ENCODE measurements at regions not wholly inside any gene's neighbourhood (a gene's known extent, or its start where the extent isn't known, plus 50 kb on each side); places are given as distances from the start of the nearest gene placed in this dataset.

GRCh38 chr6:6784514-6785162 lies 196.1 kb downstream of the LY86 start:
- DNase-seq = no peak

DNA sequence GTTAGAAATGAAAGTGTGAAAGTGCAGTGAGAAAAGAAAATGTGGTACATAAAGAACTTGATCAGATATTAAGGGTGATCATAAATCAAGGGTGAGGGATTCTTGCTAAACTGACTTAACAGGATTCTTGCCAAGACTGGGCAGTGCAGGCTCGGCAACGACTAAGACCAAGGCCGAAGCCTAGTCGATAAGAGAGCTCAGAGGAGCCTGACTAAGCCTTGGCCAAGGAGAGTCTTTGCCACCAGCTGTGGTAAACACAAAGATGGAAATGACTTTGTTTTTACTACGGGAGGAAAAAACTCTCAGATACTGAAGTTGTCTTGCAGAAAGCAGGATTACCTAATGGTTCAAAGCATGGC lies 196.6 kb downstream of the LY86 start:
- no peak for DNase-seq

GRCh38 chr6:6788394-6789032 lies 200.0 kb downstream of the LY86 start:
- no peak for DNase-seq

DNA sequence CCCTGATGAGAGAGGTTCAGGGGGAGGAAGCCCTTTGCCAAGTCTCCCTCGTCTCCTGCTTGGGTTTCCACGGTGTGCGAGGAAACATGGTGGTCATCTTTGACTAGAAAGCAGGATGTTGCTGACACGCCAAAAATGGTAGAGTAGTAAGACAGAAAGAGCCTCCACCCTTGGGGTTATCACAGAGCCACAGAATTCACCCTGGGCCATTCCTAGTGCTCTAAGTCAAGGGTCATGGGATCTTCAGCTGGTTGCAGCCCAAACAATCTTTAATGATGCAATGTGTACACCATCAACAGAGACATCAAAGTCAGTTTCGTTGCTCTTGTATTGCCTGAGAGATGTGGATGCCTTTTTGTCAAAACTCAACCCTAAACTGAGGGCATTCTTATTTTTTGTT lies 201.9 kb downstream of the LY86 start:
- DNase-seq = no peak

GRCh38 chr6:6790891-6791290 lies 202.4 kb downstream of the LY86 start:
- no peak for DNase-seq

GRCh38 chr6:6793388-6794250 lies 205.1 kb downstream of the LY86 start:
- no peak for DNase-seq

DNA sequence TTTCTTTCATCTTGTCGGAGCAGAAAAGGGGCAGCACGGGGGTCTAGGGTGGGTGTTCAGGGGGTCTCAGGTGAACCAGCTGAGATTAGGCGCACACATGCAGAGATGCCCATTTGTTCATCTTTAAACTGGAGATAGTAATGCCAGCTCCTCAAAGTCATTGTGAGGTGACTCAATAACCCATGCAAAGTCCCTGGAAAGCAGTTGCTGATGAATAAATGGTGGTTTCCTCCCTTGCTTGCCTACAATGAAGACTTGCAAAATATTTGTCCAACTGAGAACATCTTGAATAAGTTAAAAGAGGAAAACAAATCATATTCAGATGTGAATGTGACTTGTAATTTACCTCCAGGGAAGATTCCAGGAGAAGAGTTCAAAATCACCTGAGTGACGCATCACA lies 206.9 kb downstream of the LY86 start:
- no peak for DNase-seq

- no peak for DNase-seq
Observed at GRCh38 chr6:6796818-6797217, 208.3 kb downstream of the LY86 start.

DNA sequence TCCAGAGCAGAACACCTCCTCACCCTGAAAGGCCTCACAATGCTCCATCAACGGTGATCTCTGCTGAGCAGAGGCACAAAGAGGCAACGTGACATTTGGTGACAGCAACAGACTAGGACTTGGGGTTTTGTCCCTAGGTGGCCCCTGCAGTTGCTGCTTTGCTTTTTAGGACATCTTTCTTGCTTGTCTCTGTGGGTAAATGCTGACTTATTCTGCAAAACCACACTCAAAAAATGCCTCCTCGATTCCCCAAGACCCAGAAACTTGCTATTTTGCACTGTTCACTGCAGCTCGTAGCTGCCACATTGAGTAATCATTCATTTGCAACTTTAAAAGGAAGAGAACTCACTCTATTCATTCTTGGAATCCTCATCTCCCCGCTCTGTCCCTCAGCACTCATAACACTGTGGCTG lies 209.9 kb downstream of the LY86 start:
- DNase-seq = no peak

GRCh38 chr6:6801005-6801335 lies 212.4 kb downstream of the LY86 start:
- DNase-seq = no peak

DNA sequence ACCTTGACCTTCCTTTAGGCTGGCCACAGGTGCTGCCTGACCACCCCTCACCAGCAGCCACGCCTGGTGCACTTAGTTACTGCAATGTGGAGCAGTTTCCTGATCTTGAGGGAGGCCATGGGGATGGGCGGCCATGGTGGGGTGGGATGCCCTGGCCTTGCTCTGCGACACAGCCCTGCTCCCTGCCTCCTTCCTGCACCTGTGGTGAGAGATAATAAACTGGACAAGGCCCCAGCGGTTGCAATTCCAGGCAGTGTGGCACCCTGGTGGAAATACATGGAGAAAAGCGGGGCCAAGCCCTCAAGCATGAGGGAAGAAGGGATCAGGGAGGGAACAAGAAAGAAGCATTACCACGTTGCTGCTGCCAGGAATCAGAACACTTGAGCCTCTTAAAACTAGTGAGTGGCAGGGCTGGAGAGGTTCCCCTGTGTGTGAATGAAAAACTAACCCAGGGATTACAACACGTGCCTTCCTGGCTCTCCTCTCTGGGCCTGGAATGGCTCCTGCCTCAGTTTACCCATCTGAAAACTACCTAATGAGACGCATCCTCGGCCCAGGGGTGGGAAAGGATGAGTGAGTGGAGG lies 213.2 kb downstream of the LY86 start:
- DNase-seq = no peak

DNA sequence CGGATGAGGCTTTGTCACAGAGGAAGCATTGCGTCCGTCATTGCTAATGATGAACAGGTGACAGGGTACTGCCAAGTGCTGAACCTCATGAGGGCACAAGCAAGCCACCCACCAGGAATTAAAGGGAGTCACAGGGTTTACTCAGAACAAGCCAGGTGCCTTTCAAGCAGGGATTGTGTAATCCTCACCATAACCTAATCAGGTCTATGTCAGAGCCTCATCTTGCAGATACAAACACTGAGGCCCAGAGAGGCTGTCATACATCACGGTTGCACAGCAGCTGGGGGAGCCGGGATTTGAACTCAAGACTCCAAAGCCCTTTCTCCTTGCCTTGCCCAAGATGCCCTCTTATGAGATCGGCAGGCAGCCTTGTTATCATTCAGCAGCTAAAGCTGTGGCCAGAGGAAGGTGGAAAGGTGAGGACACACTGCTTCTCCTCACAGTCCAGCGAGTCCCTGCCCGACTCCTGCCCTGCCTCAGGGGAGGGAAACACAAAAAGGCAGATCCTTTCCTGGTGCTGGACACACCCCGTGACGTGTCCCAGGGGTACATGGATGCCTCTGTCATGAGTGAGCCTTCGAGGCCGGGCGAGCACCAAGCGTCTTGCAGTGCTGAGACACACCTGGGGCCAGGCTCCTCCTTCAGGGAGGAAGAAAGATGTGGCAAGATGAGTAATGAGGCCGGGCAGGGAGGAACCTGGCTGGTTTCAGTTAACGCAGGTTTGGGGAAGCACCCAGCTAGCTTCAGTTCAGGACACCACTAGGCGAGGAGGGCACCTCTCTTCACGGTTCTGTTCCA lies 214.9 kb downstream of the LY86 start:
- peak; percentile 61 for DNase-seq

- no peak for DNase-seq
Observed at GRCh38 chr6:6804843-6805615, 216.5 kb downstream of the LY86 start.

DNA sequence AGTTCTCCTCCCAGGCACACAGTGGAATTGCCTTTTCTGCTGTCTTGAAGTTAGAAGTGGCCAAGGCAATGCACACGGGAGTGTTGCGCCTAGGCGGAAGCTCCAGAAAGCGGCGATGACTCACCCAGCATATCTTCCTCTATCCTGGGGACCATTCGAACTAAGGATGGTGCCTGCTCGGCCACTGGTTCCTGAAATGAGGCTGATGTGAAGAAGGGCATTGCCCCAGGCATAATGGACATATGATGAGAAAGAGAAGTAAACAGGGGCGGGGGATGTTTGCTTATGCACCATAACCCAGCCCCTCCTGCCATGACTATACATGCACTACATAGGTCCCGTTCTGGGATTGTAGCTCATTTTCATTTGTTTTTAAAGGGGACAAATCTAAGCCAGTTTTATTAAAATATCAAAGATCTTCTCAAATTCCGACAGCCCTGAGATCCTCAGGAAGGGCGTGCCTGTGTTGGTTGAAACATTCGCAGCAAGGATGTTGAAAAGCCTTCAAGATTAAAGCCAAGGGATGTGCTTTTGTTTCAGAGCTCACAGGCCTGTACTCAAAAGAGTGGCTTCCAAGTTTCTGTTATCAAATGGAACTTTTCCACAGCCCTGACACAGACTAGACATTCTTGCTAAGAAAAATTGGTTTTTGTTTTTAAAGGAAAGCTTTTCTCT lies 218.5 kb downstream of the LY86 start:
- peak; percentile 79 for DNase-seq

DNA sequence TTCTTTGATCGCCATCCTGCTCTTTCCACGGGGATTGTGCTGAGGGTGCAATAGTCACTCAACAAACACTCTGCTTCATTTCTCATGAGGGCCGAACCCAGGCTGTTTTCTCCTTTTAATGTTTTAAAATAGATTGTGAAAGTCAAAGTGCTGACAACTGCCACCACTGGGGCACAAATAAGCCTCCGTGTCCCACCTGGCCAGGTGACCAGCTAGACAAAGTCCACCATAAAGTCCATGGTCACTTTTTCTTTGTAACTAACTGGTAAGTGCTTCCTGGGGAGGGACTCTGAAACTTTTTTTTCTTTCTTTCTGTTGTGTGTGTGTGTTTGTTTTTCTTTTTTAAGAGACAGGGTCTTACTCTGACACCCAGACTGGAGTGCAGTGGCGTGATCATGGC lies 219.8 kb downstream of the LY86 start:
- DNase-seq = no peak

DNA sequence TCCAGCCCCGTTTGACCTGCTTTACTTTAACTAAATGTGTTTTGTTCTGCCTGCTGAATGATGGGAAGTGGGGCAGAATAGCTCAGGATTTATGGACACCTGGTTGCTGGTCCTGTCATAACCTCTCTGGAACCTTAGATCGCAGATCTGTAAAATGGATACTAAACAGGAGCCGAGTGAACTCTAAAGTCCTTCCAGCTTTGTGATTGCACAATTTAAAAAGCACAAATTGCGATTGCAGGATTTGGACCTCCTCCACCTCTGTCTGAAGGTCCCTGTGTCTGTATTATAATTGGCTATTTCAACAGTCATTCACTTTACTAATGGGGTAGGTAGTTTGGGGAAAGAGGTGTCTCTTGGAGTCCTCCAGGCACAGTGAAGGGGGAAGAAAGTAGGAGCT lies 220.4 kb downstream of the LY86 start:
- DNase-seq = no peak

GRCh38 chr6:6810727-6811126 lies 222.2 kb downstream of the LY86 start:
- DNase-seq = no peak

- peak; percentile 37 for DNase-seq
Observed at GRCh38 chr6:6811128-6812009, 222.8 kb downstream of the LY86 start.

- DNase-seq = no peak
Observed at GRCh38 chr6:6812427-6812826, 223.9 kb downstream of the LY86 start.

DNA sequence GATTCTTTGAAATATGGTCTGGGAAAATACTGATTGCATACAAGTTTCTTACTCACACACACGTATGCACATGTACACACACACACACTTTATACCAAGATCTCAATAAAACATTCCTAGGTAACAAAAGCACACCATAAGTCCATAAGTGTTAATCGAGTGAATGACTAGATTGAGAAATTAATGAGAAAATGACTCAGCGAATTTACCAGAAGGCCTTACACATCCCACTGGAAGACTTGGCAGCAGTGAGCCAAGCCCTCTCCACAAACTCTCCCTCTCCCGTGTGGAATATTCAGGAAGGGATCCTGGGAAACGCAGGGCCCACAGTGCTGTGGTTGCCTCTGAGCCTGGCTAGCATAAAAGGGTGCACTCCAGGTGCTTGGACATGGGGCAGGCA lies 227.2 kb downstream of the LY86 start:
- no peak for DNase-seq

GRCh38 chr6:6816716-6817115 lies 228.2 kb downstream of the LY86 start:
- no peak for DNase-seq

All from CD4-positive, alpha-beta T cell treated with Interleukin-15 for 1 hour (primary cell).